K562 (cell line): ENCODE measurements at regions not wholly inside any gene's neighbourhood (a gene's known extent, or its start where the extent isn't known, plus 50 kb on each side); places are given as distances from the start of the nearest gene placed in this dataset.

ENCODE experiments used
- ATAC-seq: fragments of 200-7000 bp; cut with Tn5 transposase; 3 replicates; pipeline ENCODE4 v1.9.1; 2020; ENCODE audit warnings: moderate library complexity
- BruUV-seq: library from RNA; stranded (reverse); fragments of 400-500 nt; replicated peaks from 2 replicates; lab custom pipeline; 2021; lab: Mats Ljungman, UMichigan
- CTCF ChIA-PET: fragments of 300-600 bp; formaldehyde crosslinking; extraction: SDS; loops from one replicate; lab custom pipeline; 2021; ENCODE audit warnings: low intra/inter-chr PET ratio; lab: Yijun Ruan, JAX
- POLR2A ChIA-PET: fragments of 300-600, 350-650 bp; sonication (Branson Sonifier 250); formaldehyde crosslinking; extraction: SDS; loops from one replicate; lab custom pipeline; 2021; ENCODE audit warnings: antibody characterized with exemption, inconsistent platforms; lab: Yijun Ruan, JAX
- DNase-seq, 4 experiments: peaks; one replicate each; pipeline versions ENCODE4 v3.0.0 to v3.0.0-alpha.2; 2011 to 2018; ENCODE audit warnings: low spot score in 3 of 4, mixed read lengths in 3 of 4; ENCODE audit errors: extremely low read depth in 1 of 4
- FAIRE-seq: peaks from 2 replicates; lab custom pipeline; 2011; peaks lifted over from hg19 to GRCh38; lab: Jason Lieb, UNC
- H2AFZ ChIP-seq: 2 replicates; pipeline ENCODE4 v1.6.0; 2011; ENCODE audit warnings: low read depth, low read length, control low read depth, inconsistent platforms
- H3K27ac ChIP-seq: fragments of 200-600 bp; 3 replicates; pipeline ENCODE4 v1.8.0; 2011; ENCODE audit warnings: low read depth, mild to moderate bottlenecking, control low read depth, inconsistent platforms, low read length, moderate library complexity, mixed read lengths; ENCODE audit errors: extremely low read depth
- H3K27me3 ChIP-seq, 2 experiments: fragments of 300-600 bp in 1 of 2; 2 replicates in 1 of 2; 3 replicates in 1 of 2; pipeline versions ENCODE4 v1.6.0 to v1.8.0; 2011; ENCODE audit warnings: inconsistent platforms in 2 of 2, low read length in 2 of 2, mild to moderate bottlenecking in 1 of 2, mixed read lengths in 1 of 2, moderate library complexity in 1 of 2; ENCODE audit not compliant: control insufficient read depth in 2 of 2, insufficient read depth in 2 of 2
- H3K36me3 ChIP-seq: fragments of 300-600 bp; 3 replicates; pipeline ENCODE4 v1.8.0; 2011; ENCODE audit warnings: mild to moderate bottlenecking, low read length, inconsistent platforms; ENCODE audit not compliant: control insufficient read depth, insufficient read depth
- H3K4me1 ChIP-seq, 2 experiments: fragments of 200-600 bp in 1 of 2; replicated peaks in 1 of 2; 2 replicates in 1 of 2; 3 replicates in 1 of 2; pipeline versions ENCODE4 v1.5.1 to v1.8.0; 2011; ENCODE audit warnings: inconsistent platforms in 2 of 2, low read length in 2 of 2, mild to moderate bottlenecking in 1 of 2, mixed read lengths in 1 of 2, moderate library complexity in 1 of 2; ENCODE audit not compliant: control insufficient read depth in 2 of 2, insufficient read depth in 2 of 2
- H3K4me2 ChIP-seq: 2 replicates; pipeline ENCODE4 v1.6.1; 2011; ENCODE audit warnings: low read length, control low read depth, inconsistent platforms, mixed read lengths; ENCODE audit not compliant: insufficient read depth
- H3K4me3 ChIP-seq: fragments of 200-600 bp; sonication (generic), shearing (Covaris generic); 2 replicates; pipeline ENCODE4 v1.5.1; 2016; ENCODE audit warnings: control low read depth, inconsistent platforms
- H3K79me2 ChIP-seq: fragments of 200-600 bp; 3 replicates; pipeline ENCODE4 v1.8.0; 2011; ENCODE audit warnings: low read length, inconsistent platforms; ENCODE audit not compliant: control insufficient read depth, insufficient read depth
- H3K9ac ChIP-seq, 2 experiments: 2 replicates each; pipeline versions ENCODE4 v1.6.0 to v1.6.1; 2011; ENCODE audit warnings: low read depth in 2 of 2, low read length in 2 of 2, control low read depth in 1 of 2, inconsistent platforms in 1 of 2, mild to moderate bottlenecking in 1 of 2, mixed read lengths in 1 of 2; ENCODE audit not compliant: insufficient read depth in 1 of 2
- H3K9me1 ChIP-seq: one replicate; pipeline ENCODE4 v1.6.0; 2011; ENCODE audit warnings: inconsistent platforms, mild to moderate bottlenecking, low read length, moderate library complexity; ENCODE audit not compliant: control insufficient read depth, insufficient read depth
- H3K9me3 ChIP-seq: replicated peaks from 2 replicates; pipeline ENCODE4 v1.5.1; 2011; ENCODE audit warnings: low read depth, low read length, inconsistent platforms; ENCODE audit not compliant: control insufficient read depth, insufficient read depth
- H4K20me1 ChIP-seq: replicated peaks from 2 replicates; pipeline ENCODE4 v1.6.1; 2011; ENCODE audit warnings: low read length, inconsistent platforms, mixed read lengths; ENCODE audit not compliant: control insufficient read depth, insufficient read depth
- BHLHE40 ChIP-seq: IDR thresholded peaks from 2 replicates; pipeline ENCODE4 v1.6.1; 2011; ENCODE audit warnings: low read length, improper control_type of control experiment
- DDX20 ChIP-seq: fragments of 450-650 bp; IDR thresholded peaks from 2 replicates; pipeline ENCODE4 v1.6.1; 2016; ENCODE audit warnings: missing genetic modification characterization, low read depth, mild to moderate bottlenecking, missing compliant biosample characterization, moderate library complexity
- ERF ChIP-seq: fragments of 450-650 bp; formaldehyde crosslinking; IDR thresholded peaks from 2 replicates; pipeline ENCODE4 v1.4.0; 2020; ENCODE audit warnings: mild to moderate bottlenecking, mixed read lengths
- ESRRB ChIP-seq: fragments of 250-450 bp; sonication (Bioruptor Pico); IDR thresholded peaks from 2 replicates; pipeline ENCODE4 v1.5.0; 2020; ENCODE audit warnings: mild to moderate bottlenecking, moderate library complexity, borderline replicate concordance
- ETV5 ChIP-seq: sonication (generic); formaldehyde crosslinking; IDR thresholded peaks from 2 replicates; pipeline ENCODE4 v1.4.0; 2020; ENCODE audit warnings: low read depth, mild to moderate bottlenecking, missing genetic modification reagents
- GATAD2A ChIP-seq: fragments of 450-650 bp; IDR thresholded peaks from 2 replicates; pipeline ENCODE4 v1.6.1; 2017
- MTF1 ChIP-seq: fragments of 250-450 bp; sonication (Bioruptor Pico); IDR thresholded peaks from 2 replicates; pipeline ENCODE4 v1.9.0; 2021; ENCODE audit warnings: moderate library complexity, mild to moderate bottlenecking, inconsistent platforms, borderline replicate concordance
- NFE2L1 ChIP-seq: fragments of 450-650 bp; IDR thresholded peaks from 2 replicates; pipeline ENCODE4 v1.6.1; 2016; ENCODE audit warnings: missing genetic modification characterization, low read depth, mild to moderate bottlenecking, missing compliant biosample characterization, moderate library complexity, borderline replicate concordance
- PTRF ChIP-seq: fragments of 450-650 bp; IDR thresholded peaks from 2 replicates; pipeline ENCODE4 v1.6.1; 2016; ENCODE audit warnings: mild to moderate bottlenecking, missing genetic modification characterization, missing compliant biosample characterization
- PTTG1 ChIP-seq: fragments of 450-650 bp; IDR thresholded peaks from 2 replicates; pipeline ENCODE4 v1.6.1; 2016; ENCODE audit warnings: low read depth, mild to moderate bottlenecking, missing genetic modification characterization, missing compliant biosample characterization
- RBM22 ChIP-seq: fragments of 200-400 bp; formaldehyde crosslinking; IDR thresholded peaks from 2 replicates; pipeline ENCODE4 v1.6.1; 2018; ENCODE audit warnings: low read length, low read depth; ENCODE audit not compliant: poor library complexity, severe bottlenecking
- RUNX1 ChIP-seq: sonication (generic); IDR thresholded peaks from 2 replicates; pipeline ENCODE4 v1.6.1; 2016; ENCODE audit warnings: antibody characterized with exemption, low read depth
- ZNF143 ChIP-seq: sonication (generic); formaldehyde crosslinking; IDR thresholded peaks from 2 replicates; pipeline ENCODE4 v1.9.0; 2022; ENCODE audit warnings: mild to moderate bottlenecking, missing genetic modification reagents
- ZNF24 ChIP-seq: fragments of 450-650 bp; IDR thresholded peaks from 2 replicates; pipeline ENCODE4 v1.6.1; 2016
- ZNF444 ChIP-seq: fragments of 250-450 bp; sonication (Bioruptor Pico); IDR thresholded peaks from 2 replicates; pipeline ENCODE4 v1.4.0; 2020; ENCODE audit warnings: mild to moderate bottlenecking, moderate library complexity
- ZNF717 ChIP-seq: fragments of 250-450 bp; sonication (Bioruptor Pico); IDR thresholded peaks from 2 replicates; pipeline ENCODE4 v1.5.0; 2021
- WGBS: fragments of 100-300 bp; shearing (Covaris generic); methylation state at CpG from one replicate; pipeline ENCODE4 v1.1.6; 2016; ENCODE audit warnings: low coverage, mixed read lengths; ENCODE audit not compliant: insufficient coverage; ENCODE audit errors: missing lambda C conversion rate; 5-methylcytosine and 5-hydroxymethylcytosine counted together
- in situ Hi-C: fragments of 300-500 bp; cut with MboI; formaldehyde crosslinking; loops from 4 replicates; pipeline ENCODE4 v1.15.0; 2018; ENCODE audit warnings: inconsistent platforms, mixed read lengths
- intact Hi-C: fragments of 100-400 bp; cut with micrococcal nuclease; formaldehyde crosslinking; loops from 2 replicates; pipeline ENCODE4 v1.14.2; 2022

DNA sequence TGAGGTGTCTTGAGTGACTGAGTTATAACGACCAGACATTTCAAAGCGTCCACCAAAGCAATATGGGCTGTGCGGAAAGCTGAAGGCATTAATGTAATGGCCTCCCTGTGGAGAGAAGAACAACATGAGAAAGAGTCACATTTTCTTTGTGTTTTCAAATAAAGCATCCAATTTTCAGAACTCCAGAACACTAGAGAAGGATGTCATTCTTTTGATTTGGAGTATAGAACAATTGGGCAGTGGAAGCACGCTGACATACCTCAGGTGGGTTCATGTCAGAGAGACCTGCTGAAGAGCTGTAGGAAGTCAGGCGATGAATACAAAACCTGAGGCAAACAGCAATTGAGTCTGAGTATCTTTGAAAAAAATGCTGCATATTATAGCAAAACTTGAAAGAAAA is 556.5 kb downstream of the GABRG2 start:
- CTCF ChIA-PET, result no interaction called here
- Histone ChIP-seq H3K4me1 (no peaks in the 10 kb centered on the region), H3K27me3 (no peaks in the 10 kb centered on the region), H3K4me3 (no peak overlapping the region), H3K9me3 (no peaks in the 10 kb centered on the region), H3K79me2 (no peaks in the 10 kb centered on the region), H3K4me2 (no peak overlapping the region), H3K9ac (no peak overlapping the region), H2AFZ (no peak overlapping the region), H3K9me1 (no peaks in the 10 kb centered on the region), H3K36me3 (no peaks in the 10 kb centered on the region), H4K20me1 (no peaks in the 10 kb centered on the region), H3K27ac (no peak overlapping the region)
- intact Hi-C loops, result no loop called here
- ATAC-seq (no peak), DNase-seq (no peak), FAIRE-seq (no peak)
- BruUV-seq, result no TSS peak
- no peak for TF ChIP-seq ERF
- TF ChIP-seq ESRRB (CRISPR knock-in tag), result no peak
- no peak for TF ChIP-seq DDX20 (tag)
- no peak for TF ChIP-seq NFE2L1 (tag)
- TF ChIP-seq PTTG1 (tag), result no peak
- TF ChIP-seq RUNX1, result no peak
- no peak for TF ChIP-seq GATAD2A
- TF ChIP-seq MTF1 (CRISPR knock-in tag), result no peak
- TF ChIP-seq ETV5, result no peak
- no peak for TF ChIP-seq BHLHE40
- TF ChIP-seq RBM22, result no peak
- TF ChIP-seq ZNF24, result no peak
- no peak for TF ChIP-seq ZNF143
- no peak for TF ChIP-seq ZNF444 (CRISPR knock-in tag)
- no peak for TF ChIP-seq PTRF (tag)
- TF ChIP-seq ZNF717, result no peak
- 4% methylated on average over 5 of the region's 5 CpGs for WGBS
- in situ Hi-C loops, result no loop called here
- POLR2A ChIA-PET, result interaction anchor here (0.8 kb wide), 1 partner anchor 471 kb away, joined by 3 read pairs; no protein-coding TSS in a partner anchor
